NB4 (cell line): ENCODE measurements at regions not wholly inside any gene's neighbourhood (a gene's known extent, or its start where the extent isn't known, plus 50 kb on each side); places are given as distances from the start of the nearest gene placed in this dataset.

Experiments used
- DNase-seq: peaks from one replicate; pipeline ENCODE4 v3.0.0; 2010; ENCODE audit warnings: low read depth
- H3K4me3 ChIP-seq: one replicate; pipeline ENCODE4 v1.5.1; 2011; ENCODE audit warnings: mild to moderate bottlenecking, low read depth, low read length, moderate library complexity
- MYC ChIP-seq: IDR thresholded peaks from 2 replicates; pipeline ENCODE4 v1.6.1; 2011; ENCODE audit warnings: low read depth, low read length
- POLR2A ChIP-seq: IDR thresholded peaks from 2 replicates; pipeline ENCODE4 v1.6.1; 2011; ENCODE audit warnings: mild to moderate bottlenecking; ENCODE audit not compliant: insufficient read length; ENCODE audit errors: extremely low read depth
- TF ChIP-seq, protein P1 (sequence below): IDR thresholded peaks from 2 replicates; pipeline ENCODE4 v1.6.1; 2011; ENCODE audit warnings: low read depth, low read length
- TF ChIP-seq, protein P2 (sequence below): IDR thresholded peaks from one replicate; pipeline ENCODE4 v1.5.1; 2012; ENCODE audit warnings: low read depth, low read length

GRCh38 chr1:219761208-219761860 lies 148.4 kb upstream of the ZC3H11B start:
- DNase-seq = no peak
- TF ChIP-seq, protein P1, sequence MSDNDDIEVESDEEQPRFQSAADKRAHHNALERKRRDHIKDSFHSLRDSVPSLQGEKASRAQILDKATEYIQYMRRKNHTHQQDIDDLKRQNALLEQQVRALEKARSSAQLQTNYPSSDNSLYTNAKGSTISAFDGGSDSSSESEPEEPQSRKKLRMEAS = no peak
- TF ChIP-seq POLR2A (no peak), MYC (no peak)
- no peak overlapping the region for H3K4me3 ChIP-seq

DNA sequence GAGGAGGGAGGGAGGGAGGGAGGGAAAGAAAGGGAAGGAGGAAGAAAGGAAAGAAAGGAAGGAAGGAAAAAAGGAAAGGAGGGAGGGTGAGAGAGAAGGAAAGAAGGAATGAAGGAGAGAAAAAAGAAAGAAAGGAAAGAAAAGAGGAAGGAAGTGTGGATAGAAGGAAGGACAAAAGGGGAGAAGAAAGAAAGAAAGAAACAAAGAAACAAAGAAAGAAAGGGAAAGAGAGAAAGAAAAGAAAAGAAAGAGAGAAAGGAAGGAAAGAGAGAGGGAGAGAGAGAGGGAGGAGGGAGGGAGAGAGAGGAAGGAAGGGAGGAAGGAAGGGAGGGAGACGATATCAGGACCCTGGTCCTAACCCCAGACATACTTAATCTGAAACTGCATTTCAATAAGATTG lies 146.2 kb upstream of the ZC3H11B start:
- DNase-seq = no peak
- H3K4me3 ChIP-seq = no peak overlapping the region
- TF ChIP-seq, protein P1 = no peak
- TF ChIP-seq MYC = no peak
- TF ChIP-seq POLR2A = no peak
- TF ChIP-seq, protein P2, sequence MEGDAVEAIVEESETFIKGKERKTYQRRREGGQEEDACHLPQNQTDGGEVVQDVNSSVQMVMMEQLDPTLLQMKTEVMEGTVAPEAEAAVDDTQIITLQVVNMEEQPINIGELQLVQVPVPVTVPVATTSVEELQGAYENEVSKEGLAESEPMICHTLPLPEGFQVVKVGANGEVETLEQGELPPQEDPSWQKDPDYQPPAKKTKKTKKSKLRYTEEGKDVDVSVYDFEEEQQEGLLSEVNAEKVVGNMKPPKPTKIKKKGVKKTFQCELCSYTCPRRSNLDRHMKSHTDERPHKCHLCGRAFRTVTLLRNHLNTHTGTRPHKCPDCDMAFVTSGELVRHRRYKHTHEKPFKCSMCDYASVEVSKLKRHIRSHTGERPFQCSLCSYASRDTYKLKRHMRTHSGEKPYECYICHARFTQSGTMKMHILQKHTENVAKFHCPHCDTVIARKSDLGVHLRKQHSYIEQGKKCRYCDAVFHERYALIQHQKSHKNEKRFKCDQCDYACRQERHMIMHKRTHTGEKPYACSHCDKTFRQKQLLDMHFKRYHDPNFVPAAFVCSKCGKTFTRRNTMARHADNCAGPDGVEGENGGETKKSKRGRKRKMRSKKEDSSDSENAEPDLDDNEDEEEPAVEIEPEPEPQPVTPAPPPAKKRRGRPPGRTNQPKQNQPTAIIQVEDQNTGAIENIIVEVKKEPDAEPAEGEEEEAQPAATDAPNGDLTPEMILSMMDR = no peak

GRCh38 chr1:219757890-219758289 lies 145.0 kb upstream of the ZC3H11B start:
- no peak for DNase-seq
- TF ChIP-seq, protein P1 = no peak
- TF ChIP-seq POLR2A (no peak), MYC (no peak)
- TF ChIP-seq, protein P2 = no peak
- no peak overlapping the region for H3K4me3 ChIP-seq

GRCh38 chr1:219755234-219755633 lies 142.3 kb upstream of the ZC3H11B start:
- H3K4me3 ChIP-seq = no peak overlapping the region
- TF ChIP-seq, protein P2 = no peak
- TF ChIP-seq, protein P1 = no peak
- no peak for DNase-seq

DNA sequence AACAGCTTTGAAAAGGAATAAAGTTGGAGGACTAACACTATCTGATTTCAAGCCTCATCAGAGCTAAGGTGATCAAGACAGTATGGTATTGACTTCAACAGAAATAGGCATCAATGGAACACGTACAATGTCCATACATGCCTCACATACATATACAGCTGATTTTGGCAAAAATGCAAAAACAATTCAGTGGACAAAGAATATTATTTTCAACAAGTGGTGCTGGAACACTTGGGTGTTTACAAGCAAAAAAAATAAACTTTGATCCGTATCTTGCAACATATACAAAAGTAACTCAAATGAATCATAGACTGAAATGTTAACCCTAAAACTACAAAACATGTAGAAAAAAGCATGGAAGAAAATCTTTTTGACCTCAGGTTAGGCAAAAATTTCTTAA lies 141.9 kb upstream of the ZC3H11B start:
- H3K4me3 ChIP-seq = no peak overlapping the region
- no peak for DNase-seq
- TF ChIP-seq, protein P2 = no peak
- TF ChIP-seq, protein P1 = no peak
- TF ChIP-seq POLR2A = no peak
- no peak for TF ChIP-seq MYC

- H3K4me3 ChIP-seq = no peak overlapping the region
- TF ChIP-seq POLR2A (no peak), MYC (no peak)
- TF ChIP-seq, protein P1 = no peak
- TF ChIP-seq, protein P2 = no peak
- no peak for DNase-seq
These were observed 141.0 kb upstream of the ZC3H11B start for GRCh38 chr1:219753914-219754313.
